ENCODE measurements at regions not wholly inside any gene's neighbourhood (a gene's known extent, or its start where the extent isn't known, plus 50 kb on each side); places are given as distances from the start of the nearest gene placed in this dataset.
"Not testable (repeated sequence)": the region's sequence is repeated elsewhere in the genome, so short reads cannot be mapped to it uniquely, and the experiment has no call there.

DNA sequence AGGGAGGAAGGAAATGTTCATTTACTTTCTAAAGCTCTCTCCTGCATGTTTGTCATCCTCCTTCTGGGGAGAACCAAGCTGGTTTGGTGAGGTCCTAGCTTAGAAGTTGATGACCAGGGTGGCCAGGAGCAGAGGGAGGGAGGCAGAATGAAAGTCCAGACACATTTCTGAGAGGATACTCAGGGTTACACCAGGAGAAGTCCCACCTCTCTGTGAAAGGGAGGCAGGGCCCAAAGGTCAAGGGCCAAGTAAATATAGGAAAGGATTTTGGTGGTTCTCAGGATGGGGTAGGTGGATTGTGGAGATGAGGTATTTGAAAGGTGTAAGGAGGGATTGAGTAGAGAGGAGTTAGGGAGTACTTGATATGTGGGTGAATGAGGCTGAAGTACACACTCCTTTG lies 58.0 kb upstream of the FBXO11 start:
- DNase-seq (ENCODE audit: low read depth in 4 of 4, low spot score in 3 of 4): no peak

DNA sequence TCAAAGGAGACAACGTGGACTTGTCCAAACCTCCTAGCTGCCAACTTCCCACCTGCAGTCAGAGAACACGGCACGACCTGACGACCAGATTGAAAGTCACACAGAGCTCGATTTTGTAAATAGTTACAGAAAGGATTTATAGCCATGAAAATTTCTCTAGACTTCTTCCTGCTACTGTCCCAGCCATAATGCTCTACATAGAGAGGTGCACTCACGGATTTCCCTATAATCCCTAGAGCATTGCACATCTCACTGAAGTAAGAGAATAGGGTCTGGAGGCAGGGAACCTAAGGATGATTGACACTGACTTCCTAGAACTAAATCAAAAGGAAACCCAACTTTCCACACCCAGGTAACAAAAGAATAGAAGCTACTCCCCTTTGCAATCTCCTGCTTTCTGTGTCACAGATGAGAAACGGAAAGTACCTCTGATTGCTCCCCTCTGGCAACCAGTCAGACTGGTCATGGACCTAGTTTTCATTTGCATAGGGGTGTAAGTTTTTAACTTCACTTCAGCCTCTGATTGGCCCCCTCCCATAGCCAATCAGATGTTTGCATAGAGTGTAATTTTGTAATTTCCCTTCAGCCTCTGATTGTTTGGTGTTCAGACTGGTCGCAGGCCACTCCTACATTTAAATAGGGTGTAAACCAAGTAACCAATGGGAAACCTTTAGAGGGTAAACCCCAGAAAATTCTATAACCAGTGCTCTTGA lies 58.6 kb upstream of the FBXO11 start:
- no peak for DNase-seq (ENCODE audit: low read depth in 4 of 4, low spot score in 3 of 4)

DNA sequence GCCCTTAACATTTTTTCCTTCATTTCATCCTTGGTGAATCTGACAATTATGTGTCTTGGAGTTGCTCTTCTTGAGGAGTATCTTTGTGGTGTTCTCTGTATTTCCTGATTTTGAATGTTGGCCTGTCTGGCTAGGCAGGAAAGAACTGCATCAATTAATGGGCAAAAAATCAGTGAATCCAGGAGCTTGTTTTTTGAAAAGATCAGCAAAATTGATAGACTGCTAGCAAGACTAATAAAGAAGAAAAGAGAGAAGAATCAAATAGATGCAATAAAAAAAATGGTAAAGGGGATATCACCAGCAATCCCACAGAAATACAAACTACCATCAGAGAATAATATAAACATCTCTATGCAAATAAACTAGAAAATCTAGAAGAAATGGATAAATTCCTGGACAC lies 70.4 kb upstream of the FBXO11 start:
- not testable (repeated sequence) for DNase-seq (ENCODE audit: low read depth in 4 of 4, low spot score in 3 of 4)

DNA sequence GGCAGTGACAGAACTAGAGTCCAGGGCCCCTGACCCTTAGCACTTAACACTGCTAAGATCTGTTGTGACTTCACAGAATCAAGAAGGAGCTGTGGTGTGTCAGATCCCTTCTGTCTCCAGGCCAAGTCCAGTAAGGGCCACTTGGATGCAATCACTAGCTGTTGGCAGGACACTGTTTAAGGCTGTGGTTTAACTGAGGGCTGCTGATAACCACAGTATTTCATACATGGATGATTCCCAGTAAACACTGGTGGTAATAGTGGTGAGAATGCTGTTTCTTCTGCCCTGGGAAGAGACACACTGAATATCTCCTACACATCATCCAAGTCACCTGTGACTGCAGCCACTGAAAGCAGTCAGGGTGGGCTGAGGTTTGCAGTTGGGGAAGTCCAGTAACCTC lies 77.7 kb upstream of the FBXO11 start:
- DNase-seq (ENCODE audit: low read depth in 4 of 4, low spot score in 3 of 4): no peak

DNA sequence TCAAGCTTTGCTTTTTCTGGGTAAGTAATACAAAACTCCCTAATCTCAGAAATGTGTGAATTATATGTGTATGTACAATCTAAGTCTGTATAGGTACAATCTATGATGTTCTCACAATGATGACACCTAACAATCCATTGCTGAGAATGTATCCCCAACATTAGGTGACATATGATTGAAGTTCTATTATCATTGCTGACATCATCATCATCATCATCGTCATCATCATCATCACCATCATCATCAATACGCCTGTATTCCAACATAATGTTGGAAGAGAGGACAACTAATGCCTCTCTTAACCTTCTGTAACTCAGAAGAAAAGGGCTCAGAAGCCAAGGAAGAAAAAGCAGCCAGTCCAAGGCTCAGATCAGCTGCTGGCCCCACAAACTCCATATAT lies 84.2 kb upstream of the FBXO11 start:
- no peak for DNase-seq (ENCODE audit: low read depth in 4 of 4, low spot score in 3 of 4)

DNA sequence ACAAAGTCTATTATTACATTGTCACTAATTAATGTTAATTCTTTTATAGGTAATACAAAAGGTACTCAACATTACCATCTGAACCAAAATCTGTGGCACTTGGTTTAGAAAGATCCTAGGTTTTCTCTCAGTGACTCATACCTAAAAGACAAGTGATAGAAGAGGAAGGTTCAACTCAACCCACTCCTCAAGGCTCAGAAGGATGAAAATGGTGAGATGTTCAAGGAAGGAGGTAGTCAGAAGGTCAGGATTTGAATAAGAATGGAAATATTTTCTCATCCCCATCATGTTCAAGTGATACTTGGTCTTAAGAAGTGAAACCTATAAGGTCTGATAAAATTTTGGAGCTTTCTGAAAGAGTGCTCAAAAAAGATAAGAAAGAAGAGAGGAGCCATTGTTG lies 86.4 kb upstream of the FBXO11 start:
- DNase-seq (ENCODE audit: low read depth in 4 of 4, low spot score in 3 of 4): no peak

DNA sequence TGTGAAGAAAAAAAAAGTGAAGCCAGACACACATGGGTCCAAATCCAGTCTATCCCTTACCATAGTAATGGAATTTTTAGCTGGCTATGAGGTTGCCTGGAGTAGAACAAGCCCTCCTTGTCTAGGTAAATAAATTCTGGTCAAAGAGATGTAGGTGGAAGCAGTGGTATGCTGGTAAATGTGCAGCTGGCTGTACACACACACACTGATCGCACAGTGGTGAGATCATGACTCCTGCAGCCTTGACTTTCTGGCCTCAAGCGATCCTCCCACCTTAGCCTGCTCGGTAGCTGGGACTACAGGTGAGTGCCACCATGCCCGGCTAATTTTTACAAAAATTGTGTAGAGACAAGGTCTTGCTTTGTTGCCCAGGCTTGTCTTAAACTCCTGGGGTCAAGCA lies 90.5 kb upstream of the FBXO11 start:
- DNase-seq (ENCODE audit: low read depth in 4 of 4, low spot score in 3 of 4): no peak

DNA sequence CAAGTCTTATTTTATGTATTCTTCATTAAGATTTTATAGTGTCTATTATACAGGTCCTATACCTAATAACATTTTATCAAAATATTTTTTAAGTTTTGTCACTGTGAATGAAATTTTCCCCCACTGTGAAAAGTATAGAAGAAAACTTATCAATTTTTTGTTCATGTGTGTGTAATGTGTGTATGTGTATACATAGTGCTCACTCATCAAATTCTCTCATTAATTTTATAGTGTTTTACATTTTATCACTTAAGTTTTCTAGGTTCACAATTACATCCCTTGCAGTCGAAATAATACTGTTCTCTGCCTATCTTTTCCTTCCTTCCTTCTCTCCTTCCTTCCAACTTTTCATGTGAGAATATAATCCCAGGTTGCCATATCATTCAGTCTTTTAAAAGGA lies 93.2 kb upstream of the FBXO11 start:
- DNase-seq (ENCODE audit: low read depth in 4 of 4, low spot score in 3 of 4): no peak

DNA sequence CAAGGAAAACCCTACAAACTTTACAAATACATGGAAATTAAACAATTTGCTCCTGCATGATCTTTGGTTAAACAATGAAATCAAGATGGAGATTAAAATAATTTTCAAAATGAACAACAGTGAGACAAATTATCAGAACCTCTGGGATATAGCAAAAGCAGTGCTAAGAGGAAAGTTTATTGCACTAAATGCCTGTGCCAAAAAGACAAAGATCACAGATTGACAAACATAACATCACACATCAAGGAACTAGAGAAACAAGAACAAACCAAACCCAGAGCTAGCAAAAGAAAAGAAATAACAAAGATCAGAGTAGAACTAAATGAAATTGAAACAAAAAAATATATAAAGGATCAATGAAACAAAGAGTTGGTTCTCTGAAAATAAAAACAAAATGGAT lies 95.2 kb upstream of the FBXO11 start:
- DNase-seq (ENCODE audit: low read depth in 4 of 4, low spot score in 3 of 4): no peak

DNA sequence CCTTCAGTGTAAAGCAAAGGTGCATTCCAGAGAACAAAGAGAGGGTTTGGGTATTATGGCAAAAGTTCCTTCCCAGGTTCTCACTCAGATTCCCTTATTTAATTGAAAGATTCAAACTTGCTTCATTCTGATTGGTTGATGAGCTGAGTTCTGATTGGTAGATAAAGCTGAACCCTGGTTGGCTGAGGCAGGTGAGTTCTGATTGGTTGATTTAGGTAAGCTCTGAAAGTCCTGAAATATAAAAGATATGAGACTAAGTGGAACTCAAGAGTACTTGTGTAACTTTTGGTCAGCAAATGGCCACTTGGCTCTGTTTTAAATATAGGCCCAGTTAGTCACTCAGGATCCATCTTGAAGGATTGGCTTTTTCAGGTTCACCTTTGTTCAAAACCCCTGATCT lies 99.8 kb upstream of the FBXO11 start:
- no peak for DNase-seq (ENCODE audit: low read depth in 4 of 4, low spot score in 3 of 4)

DNA sequence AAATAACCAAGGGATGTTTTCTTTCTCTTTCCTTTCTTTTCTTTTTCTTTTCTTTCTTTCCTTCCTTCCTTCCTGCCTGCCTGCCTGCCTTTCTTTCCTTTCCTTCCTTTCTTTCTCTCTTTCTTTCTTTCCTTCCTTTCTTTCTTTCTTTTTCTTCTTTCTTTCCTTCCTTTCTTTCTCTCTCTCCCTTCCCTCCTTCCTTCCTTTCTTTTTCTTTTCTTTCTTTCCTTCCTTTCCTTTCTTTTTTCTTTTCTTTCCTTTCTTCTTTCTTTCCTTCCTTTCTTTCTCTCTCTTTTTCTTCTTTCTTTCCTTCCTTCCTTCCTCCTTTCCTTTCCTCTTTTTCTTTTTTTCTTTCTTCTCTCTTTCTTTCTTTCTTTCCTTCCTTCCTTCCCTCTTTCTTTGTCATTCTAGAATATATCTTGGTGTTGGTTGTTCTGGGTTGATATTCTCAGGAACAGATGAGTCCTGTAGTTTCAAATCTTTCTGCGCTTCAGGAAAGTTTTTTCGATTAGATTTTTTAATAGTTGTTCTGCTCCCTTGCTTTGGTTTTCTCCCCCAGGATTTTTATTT lies 101.5 kb upstream of the FBXO11 start:
- DNase-seq (ENCODE audit: low read depth in 4 of 4, low spot score in 3 of 4): no peak

DNA sequence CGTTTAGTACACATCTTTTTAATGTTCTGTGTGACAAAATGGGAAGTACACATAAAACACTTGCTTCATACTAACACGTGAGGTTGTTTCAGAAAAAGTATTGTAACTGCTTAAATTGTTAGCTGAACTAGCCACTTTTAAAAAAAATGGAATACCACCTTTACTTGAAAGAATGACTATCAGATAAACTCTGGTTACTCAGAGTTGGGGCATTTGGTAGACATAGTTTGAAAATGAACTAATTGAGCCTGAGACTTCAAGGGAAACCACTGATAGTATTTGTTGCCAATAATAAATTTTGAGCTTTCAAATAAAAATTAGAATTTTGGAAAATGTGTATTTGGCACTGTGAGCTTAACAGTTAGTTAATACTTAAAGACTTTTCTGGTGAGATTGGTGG lies 103.0 kb upstream of the FBXO11 start:
- DNase-seq (ENCODE audit: low read depth in 4 of 4, low spot score in 3 of 4): no peak

DNA sequence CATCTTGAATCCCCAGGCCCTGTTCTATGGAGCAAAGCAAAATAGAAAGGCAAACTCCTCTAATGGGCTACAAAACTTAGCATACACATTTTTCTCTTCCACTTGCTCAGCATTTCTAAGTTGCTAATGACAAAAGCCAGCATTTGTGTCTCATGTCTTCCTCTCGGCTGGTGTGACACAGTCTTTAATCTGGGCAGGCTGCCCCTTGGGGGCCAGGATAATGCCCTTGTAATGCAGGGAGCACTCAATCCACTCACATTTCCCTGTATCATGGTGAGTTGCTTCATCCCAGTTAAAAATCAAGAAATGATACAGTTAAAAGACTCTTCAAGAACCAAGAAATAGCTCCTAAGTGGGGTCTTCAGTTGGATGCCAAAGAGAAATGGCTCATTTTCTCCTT lies 109.1 kb upstream of the FBXO11 start:
- no peak for DNase-seq (ENCODE audit: low read depth in 4 of 4, low spot score in 3 of 4)

DNA sequence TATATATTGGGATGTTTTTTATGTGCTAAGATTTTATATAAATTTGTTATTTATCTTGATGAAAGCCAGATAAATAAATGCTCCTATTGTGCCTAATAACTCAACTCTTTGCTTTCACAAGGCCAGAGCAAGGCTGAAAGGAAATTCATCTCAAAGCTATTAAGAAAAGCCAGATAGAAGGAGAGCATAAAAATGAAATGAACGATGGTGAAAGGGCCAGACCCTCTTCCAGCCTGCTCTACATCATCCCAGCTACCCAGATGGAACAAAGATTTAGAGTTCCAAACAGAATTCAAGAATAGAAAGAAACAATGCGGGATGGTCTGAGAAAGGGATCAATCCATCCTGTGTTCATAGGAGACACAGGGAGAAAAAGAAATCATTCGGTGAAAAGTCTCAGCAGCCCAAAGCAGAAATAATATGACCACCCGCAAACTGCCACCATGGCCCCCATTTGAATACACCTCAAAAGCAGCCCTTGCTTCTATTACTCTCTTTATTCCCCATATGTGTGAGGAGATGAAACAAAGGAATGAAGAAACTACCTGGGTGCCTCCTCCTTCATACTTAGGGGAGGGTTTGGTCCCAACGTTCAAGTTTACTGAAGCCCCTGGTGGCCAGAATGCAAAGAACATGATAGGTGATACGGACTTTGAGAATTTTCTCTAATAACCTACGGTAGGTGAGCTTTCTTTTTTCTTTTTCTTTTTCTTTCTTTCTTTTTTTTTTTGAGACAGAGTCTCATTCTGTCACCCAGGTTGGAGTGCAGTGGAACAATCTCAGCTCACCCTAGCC lies 110.1 kb upstream of the FBXO11 start:
- DNase-seq (ENCODE audit: low read depth in 4 of 4, low spot score in 3 of 4): no peak

DNA sequence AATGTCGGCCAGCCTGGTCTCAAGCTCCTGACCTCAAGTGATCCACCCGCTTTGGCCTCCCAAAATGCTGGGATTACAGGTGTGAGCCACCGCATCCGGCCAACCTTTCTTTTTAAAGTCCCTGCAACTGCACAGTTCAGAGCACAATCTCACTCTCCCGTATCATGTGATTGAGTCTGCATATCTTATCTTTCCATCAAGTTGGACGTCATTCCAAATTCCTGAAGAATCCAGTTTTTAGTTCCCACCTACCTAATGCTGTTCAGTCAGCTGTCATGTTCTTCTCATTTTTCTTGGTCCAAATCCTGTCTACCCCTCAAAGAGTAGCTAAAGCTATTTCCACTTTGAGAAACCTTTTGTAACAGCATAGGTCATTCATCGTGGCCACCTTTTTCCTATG lies 110.8 kb upstream of the FBXO11 start:
- no peak for DNase-seq (ENCODE audit: low read depth in 4 of 4, low spot score in 3 of 4)

DNA sequence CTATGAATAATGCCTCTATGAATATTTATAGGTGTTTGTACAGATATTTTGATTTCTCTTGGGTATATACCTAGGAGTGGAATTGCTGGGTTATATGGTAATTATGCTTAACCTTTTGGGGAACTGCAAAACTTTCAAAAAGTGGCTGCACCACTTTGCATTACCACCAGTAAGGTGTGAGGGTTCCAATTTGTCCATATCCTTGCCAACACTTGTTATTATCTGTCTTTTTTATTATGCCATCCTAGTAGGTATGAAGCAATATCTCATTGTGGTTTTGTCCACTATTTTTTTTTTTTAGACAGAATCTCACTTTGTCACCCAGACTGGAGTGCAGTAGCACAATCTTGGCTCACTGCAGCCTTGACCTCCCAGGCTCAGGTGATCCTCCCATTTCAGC lies 112.2 kb upstream of the FBXO11 start:
- DNase-seq (ENCODE audit: low read depth in 4 of 4, low spot score in 3 of 4): no peak

DNA sequence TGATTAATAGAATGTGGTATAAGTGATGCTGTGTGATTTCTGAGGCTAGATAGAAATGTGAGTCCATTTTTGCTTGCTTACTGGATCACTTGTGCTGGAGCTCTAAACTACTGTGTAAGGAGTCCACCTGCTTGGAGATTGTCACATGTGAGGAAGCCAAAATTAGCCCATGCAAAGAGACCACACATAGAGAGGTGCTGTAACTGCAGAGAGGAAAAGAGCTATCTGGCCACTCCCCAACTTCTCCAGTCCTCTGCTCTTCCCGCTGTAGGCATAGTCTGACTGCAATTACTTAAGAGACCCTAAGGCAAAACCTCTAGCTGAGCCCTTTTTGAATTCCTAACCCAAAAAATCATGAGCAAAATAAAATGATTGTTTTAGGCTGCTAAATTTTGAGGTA lies 120.6 kb upstream of the FBXO11 start:
- DNase-seq (ENCODE audit: low read depth in 4 of 4, low spot score in 3 of 4): no peak

DNA sequence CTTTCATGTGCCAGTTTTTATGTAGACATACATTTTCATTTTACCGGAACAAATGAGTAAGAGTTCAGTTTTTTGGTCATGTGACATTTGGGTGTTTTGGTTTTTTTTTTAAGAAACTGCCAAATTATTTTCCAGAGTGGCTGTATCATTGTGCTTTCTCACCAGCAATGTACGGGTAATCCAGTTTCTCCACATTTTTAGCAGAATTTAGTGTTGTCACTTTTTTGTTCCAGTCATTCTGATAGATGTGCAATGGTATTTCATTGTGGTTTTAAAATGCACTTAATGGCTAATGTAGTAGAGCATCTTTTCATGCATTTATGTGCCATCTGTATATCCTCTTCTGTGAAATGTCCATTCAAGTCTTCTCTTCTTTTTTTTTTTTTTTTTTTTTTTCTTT lies 126.5 kb upstream of the FBXO11 start:
- DNase-seq (ENCODE audit: low read depth in 4 of 4, low spot score in 3 of 4): no peak

DNA sequence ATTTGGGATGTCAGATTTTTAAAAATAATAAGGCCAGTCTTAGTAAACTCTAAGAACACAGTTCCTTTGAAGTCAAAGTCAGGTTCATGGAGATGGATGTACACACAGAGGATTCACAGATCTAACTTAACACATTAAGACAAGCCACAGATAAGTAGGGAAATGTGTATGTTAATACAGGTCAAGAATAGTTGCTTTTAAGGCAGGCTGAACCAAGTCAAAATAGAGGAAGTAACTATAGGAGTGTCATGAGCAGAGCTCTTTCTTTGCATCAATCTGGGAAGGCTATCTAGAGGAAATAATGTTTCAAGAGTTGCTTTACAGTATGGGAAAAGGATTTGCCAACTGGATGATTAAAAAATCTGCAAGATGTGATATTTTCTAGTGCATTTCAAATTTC lies 128.0 kb upstream of the FBXO11 start:
- DNase-seq (ENCODE audit: low read depth in 4 of 4, low spot score in 3 of 4): no peak

DNA sequence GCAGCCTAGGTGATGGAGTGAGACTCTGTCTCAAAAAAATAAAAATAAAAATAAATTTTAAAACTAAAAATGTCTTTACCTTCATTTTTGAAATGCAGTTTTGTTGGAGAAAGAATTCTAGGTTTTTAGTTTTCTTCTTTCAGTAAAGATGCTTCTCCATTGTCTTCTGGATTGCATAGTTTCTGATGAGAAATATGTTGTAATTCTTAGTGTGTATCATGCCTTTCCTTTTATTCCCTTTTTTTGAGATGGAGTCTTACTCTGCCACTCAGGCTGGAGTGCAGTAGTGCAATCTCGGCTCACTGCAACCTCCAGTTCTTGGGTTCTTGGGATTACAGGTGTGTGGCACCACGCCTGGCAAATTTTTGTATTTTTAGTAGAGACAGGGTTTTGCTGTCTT lies 130.0 kb upstream of the FBXO11 start:
- DNase-seq (ENCODE audit: low read depth in 4 of 4, low spot score in 3 of 4): no peak

DNA sequence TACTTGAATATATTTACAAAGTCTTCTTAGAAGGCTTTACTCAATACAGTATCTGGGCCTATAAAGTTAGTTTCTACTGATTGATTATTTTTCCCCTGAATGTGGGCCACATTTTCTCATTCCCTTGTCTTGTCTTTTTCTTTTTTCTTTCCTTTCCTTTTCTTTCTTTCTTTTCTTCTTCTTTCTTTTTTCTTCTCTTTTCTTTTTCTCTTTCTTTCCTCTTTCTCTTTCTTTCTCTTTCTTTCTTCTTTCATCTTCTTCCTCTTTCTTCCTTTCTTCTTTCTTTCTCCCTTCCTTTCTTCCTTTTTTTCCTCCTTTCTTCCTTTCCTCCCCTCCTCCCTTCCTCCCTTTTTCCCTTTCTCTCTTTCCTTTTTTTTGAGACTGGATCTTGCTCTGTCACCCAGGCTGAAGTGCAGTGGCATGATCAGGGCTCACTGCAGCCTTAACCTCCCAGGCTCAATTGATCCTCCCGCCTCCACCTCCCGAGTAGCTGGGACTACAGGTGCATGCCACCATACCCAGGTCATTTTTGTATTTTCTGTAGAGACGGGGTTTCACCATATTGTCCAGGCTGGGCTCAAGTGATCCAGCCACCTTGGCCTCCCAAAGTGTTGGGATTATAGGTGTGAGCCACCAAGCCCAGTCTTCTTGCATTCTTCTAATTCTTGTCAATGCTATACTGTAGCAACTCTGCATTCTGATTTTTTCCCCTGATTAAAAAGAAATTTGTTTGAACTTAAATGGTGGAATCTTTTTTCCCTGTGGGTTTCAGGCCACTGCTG lies 133.1 kb upstream of the FBXO11 start:
- no peak for DNase-seq (ENCODE audit: low read depth in 4 of 4, low spot score in 3 of 4)

All from right renal pelvis (tissue), 4 donors.